Esophagus squamous epithelium (tissue), 5 donors: ENCODE measurements at regions not wholly inside any gene's neighbourhood (a gene's known extent, or its start where the extent isn't known, plus 50 kb on each side); places are given as distances from the start of the nearest gene placed in this dataset.
A peak's percentile ranks its signal among the peaks of the same experiment; 100 is the strongest.

Source experiments
- DNase-seq: peaks from one replicate; lab custom pipeline; 2025; lab: John Stamatoyannopoulos, UW
- H3K27ac ChIP-seq, 4 donors: fragments of 200-600 bp; sonication (generic); one replicate each; pipeline ENCODE4 v1.5.1; 2016 to 2019; ENCODE audit warnings: mild to moderate bottlenecking in 1 of 4
- H3K27me3 ChIP-seq, 4 donors: fragments of 200-600 bp; sonication (generic); 1 replicate in 3 of 4; 2 replicates in 1 of 4; pipeline versions ENCODE4 v1.5.1 to v1.6.0; 2017 to 2021; ENCODE audit warnings: antibody characterized with exemption in 1 of 4
- H3K36me3 ChIP-seq, 3 donors: fragments of 200-600 bp; sonication (generic); one replicate each; pipeline ENCODE4 v1.5.1; 2016 to 2019
- H3K4me1 ChIP-seq, 3 donors: fragments of 200-600 bp; sonication (generic); one replicate each; pipeline ENCODE4 v1.5.1; 2017 to 2019
- H3K4me3 ChIP-seq, 4 donors: fragments of 200-600 bp; sonication (generic); 1 replicate in 3 of 4; 2 replicates in 1 of 4; pipeline ENCODE4 v1.5.1; 2016 to 2019; ENCODE audit warnings: mild to moderate bottlenecking in 2 of 4, moderate library complexity in 1 of 4
- H3K9me3 ChIP-seq, 3 donors: fragments of 200-600 bp; sonication (generic); one replicate each; pipeline ENCODE4 v1.5.1; 2016 to 2019
- POLR2A ChIP-seq, 4 donors: fragments of 450-650 bp; IDR thresholded peaks; one replicate each; pipeline ENCODE4 v1.6.1; 2017; ENCODE audit warnings: antibody characterized with exemption in 4 of 4, mild to moderate bottlenecking in 4 of 4, moderate library complexity in 3 of 4
- WGBS, 2 donors: methylation state at CpG; one replicate each; pipeline ENCODE4 v1.1.5; 2018; 5-methylcytosine and 5-hydroxymethylcytosine counted together
- intact Hi-C: fragments of 100-400 bp; cut with DNase I; formaldehyde crosslinking; loops from one replicate; pipeline ENCODE4 v1.15.0; 2022
- TF ChIP-seq, protein P1 (sequence below), 6 experiments: fragments of 450-650 bp in 4 of 6; fragments of 200-600 bp in 2 of 6; sonication (generic) in 2 of 6; IDR thresholded peaks; one replicate each; pipeline ENCODE4 v1.5.1; 2016 to 2019; ENCODE audit warnings: antibody characterized with exemption in 6 of 6, mild to moderate bottlenecking in 4 of 6, moderate library complexity in 4 of 6
- donor health status: DM: yes; HTN: yes; CAD: no.

DNA sequence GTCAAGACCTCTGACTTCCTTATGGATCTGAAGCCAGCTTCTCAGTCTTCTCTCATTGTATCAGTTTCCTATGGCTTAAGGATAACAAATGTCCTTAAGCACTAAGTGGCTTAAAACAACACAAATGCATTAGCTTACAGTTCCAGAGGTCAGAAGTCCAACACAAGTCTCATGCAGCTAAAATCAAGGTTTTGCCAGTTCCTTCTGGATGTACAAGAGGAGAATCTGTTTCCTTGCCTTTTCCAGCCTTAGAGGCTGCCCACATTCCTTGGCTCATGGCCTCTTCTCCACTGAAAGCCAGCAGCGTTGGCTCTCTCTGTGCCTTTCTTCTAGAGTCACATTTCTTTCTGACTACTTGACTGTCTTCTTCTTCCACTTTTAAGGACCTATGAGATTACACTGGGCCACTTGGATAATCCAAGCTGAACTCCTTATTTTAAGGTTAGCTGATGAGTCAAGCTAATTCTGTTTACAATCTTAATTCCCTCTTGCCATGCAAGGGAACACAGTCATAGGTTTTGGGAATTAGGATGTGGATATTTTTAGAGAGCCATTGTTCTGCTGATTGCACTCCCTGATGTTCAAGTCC is 179.0 kb downstream of the BCAS1 start:
- Histone ChIP-seq H3K27ac (peak overlapping the region in 1 of 4 donors; percentile 2), H3K9me3 (no peaks in the 10 kb centered on the region), H3K4me1 (peaks cover 0 to 21% (median 2%) of the 10 kb centered on the region in 3 donors), H3K36me3 (no peaks in the 10 kb centered on the region), H3K27me3 (no peaks in the 10 kb centered on the region), H3K4me3 (no peak overlapping the region)
- no peak for DNase-seq
- 38 to 64% methylated on average over 1 of the region's 1 CpG for WGBS, 2 donors
- TF ChIP-seq POLR2A (IDR thresholded peaks at IDR 0.05) = no peak
- TF ChIP-seq, protein P1, sequence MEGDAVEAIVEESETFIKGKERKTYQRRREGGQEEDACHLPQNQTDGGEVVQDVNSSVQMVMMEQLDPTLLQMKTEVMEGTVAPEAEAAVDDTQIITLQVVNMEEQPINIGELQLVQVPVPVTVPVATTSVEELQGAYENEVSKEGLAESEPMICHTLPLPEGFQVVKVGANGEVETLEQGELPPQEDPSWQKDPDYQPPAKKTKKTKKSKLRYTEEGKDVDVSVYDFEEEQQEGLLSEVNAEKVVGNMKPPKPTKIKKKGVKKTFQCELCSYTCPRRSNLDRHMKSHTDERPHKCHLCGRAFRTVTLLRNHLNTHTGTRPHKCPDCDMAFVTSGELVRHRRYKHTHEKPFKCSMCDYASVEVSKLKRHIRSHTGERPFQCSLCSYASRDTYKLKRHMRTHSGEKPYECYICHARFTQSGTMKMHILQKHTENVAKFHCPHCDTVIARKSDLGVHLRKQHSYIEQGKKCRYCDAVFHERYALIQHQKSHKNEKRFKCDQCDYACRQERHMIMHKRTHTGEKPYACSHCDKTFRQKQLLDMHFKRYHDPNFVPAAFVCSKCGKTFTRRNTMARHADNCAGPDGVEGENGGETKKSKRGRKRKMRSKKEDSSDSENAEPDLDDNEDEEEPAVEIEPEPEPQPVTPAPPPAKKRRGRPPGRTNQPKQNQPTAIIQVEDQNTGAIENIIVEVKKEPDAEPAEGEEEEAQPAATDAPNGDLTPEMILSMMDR (IDR thresholded peaks at IDR 0.05) = no peak
- intact Hi-C loops = no loop called here

DNA sequence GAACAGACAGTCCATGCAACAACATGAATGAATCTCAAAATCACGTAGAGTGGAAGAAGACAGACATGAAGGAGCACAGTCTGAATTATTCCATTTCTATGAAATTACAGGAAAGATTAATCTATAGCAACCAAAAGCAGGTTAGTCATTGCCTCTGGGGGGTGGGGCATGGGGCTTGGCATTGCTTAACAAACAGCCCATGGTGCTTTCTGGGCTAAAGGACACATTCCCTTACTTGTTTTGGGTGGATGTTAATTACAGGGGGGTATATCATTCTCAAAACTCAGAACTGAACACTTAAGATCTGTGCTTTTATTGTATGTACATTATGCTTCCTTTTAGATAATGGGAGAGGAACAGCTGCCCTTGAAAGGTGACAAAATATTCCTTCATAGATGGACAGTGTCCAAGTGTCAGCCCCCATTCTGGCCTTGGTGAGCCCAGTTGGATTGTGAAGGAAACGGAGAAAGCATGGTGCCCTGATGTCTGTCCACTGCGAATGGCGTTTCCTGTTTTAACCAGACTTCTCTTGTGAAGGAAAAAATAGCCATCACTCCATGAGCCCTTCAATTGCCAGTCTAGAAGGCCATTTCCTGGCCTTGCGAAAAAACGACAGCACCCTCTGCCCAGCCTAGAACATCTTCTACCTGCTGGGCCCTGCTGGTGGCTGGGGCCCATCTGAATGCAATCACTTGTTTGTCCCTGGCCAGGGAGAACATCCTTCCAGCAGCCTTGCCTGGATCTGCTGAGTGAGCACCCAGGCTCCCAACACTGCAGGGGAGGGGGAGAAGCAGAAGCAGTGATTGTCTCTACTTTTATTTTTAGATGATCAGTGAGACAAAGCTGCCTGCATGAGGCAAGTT is 179.7 kb downstream of the BCAS1 start:
- Histone ChIP-seq H3K36me3 (no peaks in the 10 kb centered on the region), H3K9me3 (no peaks in the 10 kb centered on the region), H3K4me3 (no peak overlapping the region), H3K27me3 (no peaks in the 10 kb centered on the region), H3K4me1 (peaks cover 0 to 21% (median 2%) of the 10 kb centered on the region in 3 donors), H3K27ac (peak overlapping the region in 2 of 4 donors; percentile 2 to 12)
- intact Hi-C loops = no loop called here
- no peak for TF ChIP-seq POLR2A (IDR thresholded peaks at IDR 0.05)
- TF ChIP-seq, protein P1 (IDR thresholded peaks at IDR 0.05) = no peak
- DNase-seq = no peak
- WGBS, 2 donors = 75 to 87% methylated on average over 6 of the region's 6 CpGs

DNA sequence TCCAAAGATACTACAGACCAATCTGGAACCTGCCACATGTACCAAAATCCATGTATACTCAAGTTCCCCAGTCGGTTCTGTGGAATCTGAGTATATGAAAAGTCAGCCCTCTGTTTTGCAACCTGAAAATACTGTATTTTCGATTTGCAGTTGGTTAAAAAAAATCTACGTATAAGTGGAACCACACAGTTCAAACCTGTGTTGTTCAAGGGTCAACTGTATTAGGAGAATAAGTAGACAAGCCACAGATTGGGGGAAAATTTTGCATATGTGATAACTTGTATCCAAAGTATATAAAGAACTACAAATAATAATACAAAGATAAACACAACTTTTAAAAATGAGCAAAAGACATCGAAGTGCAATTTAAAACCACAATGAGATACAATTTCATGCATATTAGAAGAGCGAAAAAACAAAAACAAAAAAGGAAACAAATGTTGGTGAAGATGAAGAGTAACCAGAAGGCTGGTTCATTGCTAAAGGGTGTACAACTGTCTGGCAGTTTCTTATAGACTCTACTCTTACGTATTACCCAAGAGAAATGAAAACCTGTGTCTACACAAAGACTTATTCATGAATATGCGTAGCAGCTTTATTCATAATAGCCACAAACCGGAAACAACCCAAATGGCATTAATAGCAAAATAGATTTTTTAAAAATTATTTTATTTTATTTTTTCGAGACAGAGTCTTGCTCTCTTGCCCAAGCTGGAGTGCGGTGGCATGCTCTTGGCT is 180.8 kb downstream of the BCAS1 start:
- TF ChIP-seq, protein P1 (IDR thresholded peaks at IDR 0.05) = no peak
- no peak for TF ChIP-seq POLR2A (IDR thresholded peaks at IDR 0.05)
- DNase-seq = no peak
- peaks cover 0 to 21% (median 2%) of the 10 kb centered on the region in 3 donors for H3K4me1 ChIP-seq
- intact Hi-C loops = no loop called here
- no peak overlapping the region for H3K4me3 ChIP-seq
- H3K9me3 ChIP-seq = no peaks in the 10 kb centered on the region
- H3K27ac ChIP-seq = no peak overlapping the region
- no peaks in the 10 kb centered on the region for H3K36me3 ChIP-seq
- WGBS, 2 donors = 91 to 92% methylated on average over 10 of the region's 10 CpGs
- H3K27me3 ChIP-seq = no peaks in the 10 kb centered on the region

DNA sequence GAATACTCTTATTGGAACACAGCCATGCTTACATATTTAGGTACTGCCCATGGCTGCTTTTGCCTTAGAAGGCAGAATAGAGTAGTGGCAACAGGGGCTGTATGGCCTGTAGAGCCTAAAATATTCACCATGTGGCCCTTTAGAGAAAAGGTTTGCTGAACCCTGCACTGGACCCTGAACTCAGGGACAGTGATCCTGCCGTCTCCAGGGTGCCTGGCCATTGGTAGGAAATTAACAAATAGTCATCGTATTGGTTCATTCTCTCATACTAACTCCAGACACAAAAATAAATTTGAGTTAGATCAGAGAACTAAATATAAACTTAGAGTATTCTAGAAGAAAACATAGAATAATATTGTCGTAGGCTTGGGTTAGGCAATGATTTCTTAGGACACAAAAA is 181.4 kb downstream of the BCAS1 start:
- Histone ChIP-seq H3K36me3 (no peaks in the 10 kb centered on the region), H3K4me3 (no peak overlapping the region), H3K9me3 (no peaks in the 10 kb centered on the region), H3K27ac (no peak overlapping the region), H3K27me3 (no peaks in the 10 kb centered on the region), H3K4me1 (peaks cover 0 to 21% (median 2%) of the 10 kb centered on the region in 3 donors)
- no peak for DNase-seq
- intact Hi-C loops = no loop called here
- 86 to 88% methylated on average over 3 of the region's 3 CpGs for WGBS, 2 donors
- TF ChIP-seq, protein P1 (IDR thresholded peaks at IDR 0.05) = no peak
- TF ChIP-seq POLR2A (IDR thresholded peaks at IDR 0.05) = no peak
